PC-9 (cell line): ENCODE measurements at regions not wholly inside any gene's neighbourhood (a gene's known extent, or its start where the extent isn't known, plus 50 kb on each side); places are given as distances from the start of the nearest gene placed in this dataset.

Experiments
- BruUV-seq: library from RNA; stranded (reverse); fragments of 400-500 nt; replicated peaks from 2 replicates; lab custom pipeline; 2021; lab: Mats Ljungman, UMichigan
- CTCF ChIA-PET: fragments of 300-600 bp; sonication (Branson Sonifier 250); formaldehyde crosslinking; loops from one replicate; lab custom pipeline; 2022; ENCODE audit warnings: antibody characterized with exemption; lab: Charles Lee
- POLR2A ChIA-PET: fragments of 300-600 bp; sonication (Branson Sonifier 250); formaldehyde crosslinking; loops from one replicate; lab custom pipeline; 2022; ENCODE audit warnings: antibody characterized with exemption; ENCODE audit not compliant: unreplicated experiment; lab: Charles Lee
- DNase-seq, 2 experiments: peaks; one replicate each; pipeline versions ENCODE4 v3.0.0 to v3.0.0-alpha.2; 2015 to 2022; ENCODE audit warnings: mixed read lengths in 1 of 2
- H2AFZ ChIP-seq: fragments of 200-600 bp; sonication (generic); 2 replicates; pipeline ENCODE4 v1.8.1; 2017; ENCODE audit warnings: antibody characterized with exemption
- H3F3A ChIP-seq: fragments of 200-600 bp; sonication (generic); 2 replicates; pipeline ENCODE4 v1.8.1; 2017; ENCODE audit warnings: antibody characterized with exemption, mild to moderate bottlenecking, low read depth; ENCODE audit not compliant: insufficient read depth
- H3K27ac ChIP-seq: fragments of 200-600 bp; sonication (generic); 2 replicates; pipeline ENCODE4 v1.6.1; 2016; ENCODE audit warnings: mixed run types
- H3K27me3 ChIP-seq: fragments of 200-600 bp; sonication (generic); 2 replicates; pipeline ENCODE4 v1.6.1; 2016; ENCODE audit warnings: low read depth, mixed run types; ENCODE audit not compliant: insufficient read depth
- H3K36me3 ChIP-seq: fragments of 200-600 bp; sonication (generic); 2 replicates; pipeline ENCODE4 v1.6.1; 2016; ENCODE audit warnings: low read depth, mixed run types
- H3K4me1 ChIP-seq: fragments of 200-600 bp; sonication (generic); replicated peaks from 2 replicates; pipeline ENCODE4 v1.6.1; 2016; ENCODE audit warnings: mixed run types; ENCODE audit not compliant: insufficient read depth
- H3K4me2 ChIP-seq: fragments of 200-600 bp; sonication (generic); 2 replicates; pipeline ENCODE4 v1.6.1; 2017; ENCODE audit warnings: mixed run types
- H3K4me3 ChIP-seq: fragments of 200-600 bp; sonication (generic); 2 replicates; pipeline ENCODE4 v1.6.1; 2016; ENCODE audit warnings: mixed run types
- H3K79me2 ChIP-seq: fragments of 200-600 bp; sonication (generic); 2 replicates; pipeline ENCODE4 v1.6.1; 2017; ENCODE audit warnings: low read depth, mixed run types
- H3K9me2 ChIP-seq: fragments of 200-600 bp; sonication (generic); 2 replicates; pipeline ENCODE4 v1.8.1; 2017; ENCODE audit warnings: mild to moderate bottlenecking; ENCODE audit not compliant: insufficient read depth
- H3K9me3 ChIP-seq: fragments of 200-600 bp; sonication (generic); 2 replicates; pipeline ENCODE4 v1.8.1; 2016; ENCODE audit warnings: low read depth; ENCODE audit not compliant: insufficient read depth
- H4K20me1 ChIP-seq: fragments of 200-600 bp; sonication (generic); 2 replicates; pipeline ENCODE4 v1.8.1; 2017; ENCODE audit not compliant: insufficient read depth
- EZH2 ChIP-seq: fragments of 200-600 bp; sonication (generic); IDR thresholded peaks from 2 replicates; pipeline ENCODE4 v1.8.0; 2017; ENCODE audit warnings: antibody characterized with exemption, low read depth
- intact Hi-C: fragments of 100-400 bp; cut with micrococcal nuclease; formaldehyde crosslinking; loops from one replicate; pipeline ENCODE4 v1.10.0; 2022; ENCODE audit not compliant: unreplicated experiment
- TF ChIP-seq, protein P1 (sequence below): fragments of 200-600 bp; sonication (generic); conservative IDR thresholded peaks from 2 replicates; pipeline ENCODE4 v1.6.1; 2017; ENCODE audit warnings: mixed run types, antibody characterized with exemption, mild to moderate bottlenecking, moderate library complexity

DNA sequence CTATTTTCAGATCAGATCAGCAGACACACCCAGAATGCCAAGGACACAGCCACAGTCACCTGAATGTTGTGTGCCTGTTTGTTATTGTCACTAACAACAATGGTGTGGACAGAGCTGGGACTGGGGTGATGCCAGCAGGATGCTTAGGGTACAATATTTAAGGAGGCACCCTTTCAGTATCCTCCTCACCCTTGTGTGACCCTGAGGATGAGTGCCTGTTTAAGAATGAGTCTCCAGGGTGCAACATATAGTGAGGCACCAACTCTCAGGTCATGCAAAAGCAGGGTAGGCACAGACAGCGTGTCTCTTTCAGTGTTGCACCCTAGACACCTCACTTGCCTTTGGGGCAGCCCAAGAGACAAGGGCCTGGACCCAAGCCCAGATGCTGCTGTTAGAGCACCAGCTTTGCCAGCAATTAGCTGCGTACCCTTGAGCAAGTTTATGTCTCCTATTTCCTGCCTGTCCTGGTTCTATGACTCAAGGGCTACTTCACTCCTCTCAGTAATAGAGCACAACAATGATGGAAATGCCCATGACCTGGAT is 122.6 kb downstream of the AQP9 start:
- Histone ChIP-seq H3K4me1 (peaks cover 46% of the 10 kb centered on the region), H3K79me2 (no peaks in the 10 kb centered on the region), H3K9me3 (no peaks in the 10 kb centered on the region), H3F3A (peaks cover 32% of the 10 kb centered on the region), H3K9me2 (no peaks in the 10 kb centered on the region), H3K4me2 (peak overlapping the region; percentile 65), H3K27ac (peak overlapping the region; percentile 98), H3K27me3 (no peaks in the 10 kb centered on the region), H4K20me1 (no peaks in the 10 kb centered on the region), H3K36me3 (no peaks in the 10 kb centered on the region), H2AFZ (no peak overlapping the region), H3K4me3 (0 out of 2 replicates have a peak overlapping the region, but pooled peaks have one; percentile 27)
- DNase-seq = peak; percentile 54 to 83
- intact Hi-C loops = loop anchor here (1.0 to 10.0 kb wide), 8 partner anchors 34 to 514 kb away; partner anchors contain the start of gene MINDY2
- ChIA-PET POLR2A (interaction anchor here (0.6 to 0.8 kb wide), 2 partner anchors 38 to 245 kb away, joined by 5 to 7 read pairs; no protein-coding TSS in a partner anchor), CTCF (interaction anchor here (0.6 kb wide), 1 partner anchor 9 kb away, joined by 3 read pairs; no protein-coding TSS in a partner anchor)
- no TSS peak for BruUV-seq
- TF ChIP-seq, protein P1, sequence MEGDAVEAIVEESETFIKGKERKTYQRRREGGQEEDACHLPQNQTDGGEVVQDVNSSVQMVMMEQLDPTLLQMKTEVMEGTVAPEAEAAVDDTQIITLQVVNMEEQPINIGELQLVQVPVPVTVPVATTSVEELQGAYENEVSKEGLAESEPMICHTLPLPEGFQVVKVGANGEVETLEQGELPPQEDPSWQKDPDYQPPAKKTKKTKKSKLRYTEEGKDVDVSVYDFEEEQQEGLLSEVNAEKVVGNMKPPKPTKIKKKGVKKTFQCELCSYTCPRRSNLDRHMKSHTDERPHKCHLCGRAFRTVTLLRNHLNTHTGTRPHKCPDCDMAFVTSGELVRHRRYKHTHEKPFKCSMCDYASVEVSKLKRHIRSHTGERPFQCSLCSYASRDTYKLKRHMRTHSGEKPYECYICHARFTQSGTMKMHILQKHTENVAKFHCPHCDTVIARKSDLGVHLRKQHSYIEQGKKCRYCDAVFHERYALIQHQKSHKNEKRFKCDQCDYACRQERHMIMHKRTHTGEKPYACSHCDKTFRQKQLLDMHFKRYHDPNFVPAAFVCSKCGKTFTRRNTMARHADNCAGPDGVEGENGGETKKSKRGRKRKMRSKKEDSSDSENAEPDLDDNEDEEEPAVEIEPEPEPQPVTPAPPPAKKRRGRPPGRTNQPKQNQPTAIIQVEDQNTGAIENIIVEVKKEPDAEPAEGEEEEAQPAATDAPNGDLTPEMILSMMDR = no peak

DNA sequence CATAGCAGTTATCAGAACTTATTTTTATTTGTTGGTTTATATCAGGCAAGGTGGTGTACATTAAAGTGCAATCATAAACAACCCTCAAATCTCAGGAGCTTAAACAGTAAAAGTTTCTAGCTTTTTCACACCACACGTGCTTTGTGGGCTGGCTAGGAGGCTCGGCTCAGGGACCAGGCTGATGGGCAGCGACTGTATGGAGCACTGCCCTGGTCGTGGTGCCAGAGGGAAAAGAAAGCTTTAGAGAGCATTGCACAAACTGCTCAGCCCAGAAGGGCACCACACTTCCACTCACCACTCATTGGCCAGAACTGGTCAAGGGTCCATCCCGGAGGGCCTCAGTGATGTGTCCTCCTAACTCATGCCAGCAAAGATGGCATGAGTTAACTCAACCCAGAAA is 123.2 kb downstream of the AQP9 start:
- peak overlapping the region; percentile 98 for H3K27ac ChIP-seq
- H3K9me3 ChIP-seq = no peaks in the 10 kb centered on the region
- intact Hi-C loops = loop anchor here (2.0 to 10.0 kb wide), 5 partner anchors 35 to 513 kb away; partner anchors contain the start of gene MINDY2
- H3K27me3 ChIP-seq = no peaks in the 10 kb centered on the region
- peaks cover 32% of the 10 kb centered on the region for H3F3A ChIP-seq
- H3K4me1 ChIP-seq = peaks cover 50% of the 10 kb centered on the region
- H2AFZ ChIP-seq = no peak overlapping the region
- H3K9me2 ChIP-seq = no peaks in the 10 kb centered on the region
- peak overlapping the region; percentile 65 for H3K4me2 ChIP-seq
- CTCF ChIA-PET = interaction anchor here (0.6 kb wide), 1 partner anchor 9 kb away, joined by 3 read pairs; no protein-coding TSS in a partner anchor
- no peak overlapping the region for H3K4me3 ChIP-seq
- no peak for DNase-seq
- H4K20me1 ChIP-seq = no peaks in the 10 kb centered on the region
- no peaks in the 10 kb centered on the region for H3K79me2 ChIP-seq
- POLR2A ChIA-PET = interaction anchor here (0.6 kb wide), 1 partner anchor 245 kb away, joined by 5 read pairs; no protein-coding TSS in a partner anchor
- H3K36me3 ChIP-seq = no peaks in the 10 kb centered on the region
- TF ChIP-seq, protein P1 = no peak
- no peak for TF ChIP-seq EZH2
- BruUV-seq = no TSS peak

DNA sequence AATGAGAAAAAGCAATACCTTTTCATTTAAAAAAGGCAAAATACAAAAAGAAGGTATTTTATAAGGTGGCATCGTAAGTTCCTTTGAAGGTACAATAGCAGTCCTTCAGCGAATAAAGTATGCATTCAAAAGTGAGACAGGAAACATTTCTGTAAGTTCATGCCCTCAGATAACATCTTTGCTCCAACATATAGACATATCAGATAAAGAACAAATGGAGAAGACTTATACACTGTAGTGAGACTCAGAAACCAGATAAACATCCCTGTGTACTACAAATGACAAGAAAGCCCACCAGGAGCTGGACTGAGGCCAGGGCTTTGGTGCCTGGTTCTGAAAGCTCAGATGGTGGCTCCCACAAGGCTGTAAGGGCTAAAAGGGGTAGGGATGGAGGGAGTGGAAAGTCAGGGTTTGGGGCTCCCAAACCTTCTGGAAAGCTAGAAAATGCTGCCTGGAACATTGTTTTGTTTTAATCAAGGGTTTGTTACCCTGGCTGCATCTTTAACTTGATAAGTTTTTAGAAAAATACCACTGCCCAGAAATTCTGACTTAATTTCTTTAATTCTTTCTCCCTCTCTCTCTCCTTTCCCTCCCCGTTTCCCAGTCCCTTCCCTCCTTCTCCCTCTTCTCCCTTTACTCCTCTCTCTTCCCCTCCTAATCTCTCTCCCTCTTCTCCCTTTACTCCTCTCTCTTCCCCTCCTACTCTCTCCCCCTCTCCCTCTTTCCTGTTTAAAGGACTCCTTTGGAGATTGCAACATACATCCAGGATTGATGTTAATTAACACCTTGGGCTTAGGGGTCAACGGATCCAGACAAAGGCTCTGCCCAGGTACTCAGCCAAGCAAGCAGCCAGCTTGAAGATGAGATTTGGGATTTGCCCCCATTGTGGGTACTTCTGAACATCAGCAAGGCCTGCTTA is 126.1 kb downstream of the AQP9 start:
- H3K27ac ChIP-seq = no peak overlapping the region
- no peaks in the 10 kb centered on the region for H3K36me3 ChIP-seq
- H3K4me3 ChIP-seq = no peak overlapping the region
- H3K79me2 ChIP-seq = no peaks in the 10 kb centered on the region
- no peak overlapping the region for H2AFZ ChIP-seq
- H3K9me2 ChIP-seq = no peaks in the 10 kb centered on the region
- intact Hi-C loops = loop anchor here (10.0 kb wide), 1 partner anchor 510 kb away; the partner anchor contains the start of gene MINDY2
- no peaks in the 10 kb centered on the region for H4K20me1 ChIP-seq
- no peaks in the 10 kb centered on the region; the same call in 1 of the 2 replicates for H3K9me3 ChIP-seq
- POLR2A ChIA-PET = interaction anchor here (0.7 kb wide), 1 partner anchor 130 kb away, joined by 5 read pairs; no protein-coding TSS in a partner anchor
- TF ChIP-seq, protein P1 = no peak
- no peak for TF ChIP-seq EZH2
- peaks cover 27% of the 10 kb centered on the region for H3F3A ChIP-seq
- CTCF ChIA-PET = no interaction called here
- H3K4me1 ChIP-seq = peaks cover 56% of the 10 kb centered on the region
- H3K27me3 ChIP-seq = no peaks in the 10 kb centered on the region
- BruUV-seq = no TSS peak
- no peak overlapping the region for H3K4me2 ChIP-seq
- no peak for DNase-seq
